Body of pancreas (tissue), 4 donors: ENCODE measurements at regions not wholly inside any gene's neighbourhood (a gene's known extent, or its start where the extent isn't known, plus 50 kb on each side); places are given as distances from the start of the nearest gene placed in this dataset.

Experiments
- CTCF ChIP-seq, 7 experiments: fragments of 450-650 bp in 4 of 7; fragments of 200-600 bp in 3 of 7; sonication (generic) in 3 of 7; IDR thresholded peaks; one replicate each; pipeline ENCODE4 v1.5.1; 2016 to 2019; ENCODE audit warnings: antibody characterized with exemption in 7 of 7
- POLR2A ChIP-seq, 3 donors: fragments of 450-650 bp; IDR thresholded peaks; one replicate each; pipeline ENCODE4 v1.6.1; 2016; ENCODE audit warnings: antibody characterized with exemption in 3 of 3, mild to moderate bottlenecking in 2 of 3

DNA sequence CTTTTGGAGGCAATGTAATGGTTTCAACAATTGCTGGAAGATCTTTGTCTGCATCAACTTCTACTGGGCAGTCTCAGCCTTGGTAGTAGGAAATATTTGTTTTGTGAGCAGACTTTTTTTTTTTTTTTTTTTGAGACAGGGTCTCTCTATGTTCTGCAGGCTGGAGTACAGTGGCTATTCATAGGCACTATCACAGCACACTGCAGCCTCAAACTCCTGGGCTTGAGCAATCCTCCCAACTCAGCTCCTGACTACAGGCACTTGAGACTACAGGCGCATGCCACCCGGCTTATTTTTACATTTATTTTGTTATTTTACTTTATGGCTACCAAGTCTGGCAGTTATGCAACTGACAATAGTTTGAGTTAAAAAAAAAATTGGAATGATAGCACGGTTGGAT lies 187.3 kb downstream of the SNX18 start:
- TF ChIP-seq CTCF (IDR thresholded peaks at IDR 0.05) (no peak), POLR2A (IDR thresholded peaks at IDR 0.05) (no peak)
